Hematopoietic multipotent progenitor cell (in vitro differentiated cells): ENCODE measurements at regions not wholly inside any gene's neighbourhood (a gene's known extent, or its start where the extent isn't known, plus 50 kb on each side); places are given as distances from the start of the nearest gene placed in this dataset.

Experiments used
- DNase-seq, 3 donors: peaks; one replicate each; pipeline ENCODE4 v3.0.0-alpha.2; 2011 to 2015; ENCODE audit warnings: low read depth in 2 of 3, low spot score in 2 of 3

- peak in 1 of 3 donors; percentile 20 for DNase-seq
These were observed 128.2 kb downstream of the EDN3 start for GRCh38 chr20:59428441-59429205.

GRCh38 chr20:59429396-59429795 lies 129.0 kb downstream of the EDN3 start:
- DNase-seq: peak in 1 of 3 donors; percentile 34

GRCh38 chr20:59431014-59431413 lies 130.6 kb downstream of the EDN3 start:
- DNase-seq: no peak

- no peak for DNase-seq
These were observed 134.5 kb downstream of the EDN3 start for GRCh38 chr20:59434960-59435359.

DNA sequence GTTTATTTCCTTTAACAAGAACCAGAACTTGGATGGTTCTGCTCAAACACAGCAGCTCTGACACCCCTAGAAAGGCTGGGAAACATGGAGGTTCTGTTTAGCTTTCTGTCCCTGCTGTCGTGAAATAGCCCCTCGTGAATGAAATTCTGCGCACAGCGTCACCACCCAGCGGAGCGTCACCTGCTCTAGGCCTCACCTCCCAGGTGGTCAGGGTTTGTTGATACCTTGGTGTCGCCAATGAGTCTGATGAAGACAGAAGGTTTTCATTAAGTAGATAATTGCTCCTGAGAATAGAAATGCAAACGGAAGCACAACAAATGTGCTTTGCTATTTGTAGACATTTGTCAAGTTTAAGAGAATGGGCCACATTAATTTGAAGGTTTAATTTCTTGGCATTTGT lies 135.1 kb downstream of the EDN3 start:
- DNase-seq: no peak

DNA sequence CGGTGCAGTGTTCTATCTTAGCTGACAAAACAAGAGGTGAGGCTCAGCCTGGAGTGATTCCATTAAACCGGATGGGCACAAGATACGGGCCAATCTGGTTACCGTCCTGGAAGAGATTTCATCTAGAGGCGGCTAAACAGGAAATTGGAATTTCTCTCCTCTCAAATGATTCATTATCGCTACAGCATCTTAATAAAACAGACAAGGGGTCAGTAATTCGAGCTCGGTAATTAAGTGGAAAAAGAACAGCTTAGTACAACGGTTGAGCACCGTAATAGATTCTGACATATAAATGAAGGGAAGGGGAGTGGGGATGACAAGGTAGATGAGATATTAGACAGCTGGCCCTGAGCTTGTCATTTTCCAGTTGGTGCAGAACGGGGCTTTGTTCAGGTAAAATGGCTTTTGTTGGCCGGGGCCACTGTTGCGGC lies 137.2 kb downstream of the EDN3 start:
- DNase-seq: no peak

GRCh38 chr20:59438201-59438600 lies 137.8 kb downstream of the EDN3 start:
- no peak for DNase-seq

GRCh38 chr20:59439243-59439642 lies 138.8 kb downstream of the EDN3 start:
- DNase-seq: no peak

- DNase-seq: no peak
These were observed 140.9 kb downstream of the EDN3 start for GRCh38 chr20:59441306-59441705.

DNA sequence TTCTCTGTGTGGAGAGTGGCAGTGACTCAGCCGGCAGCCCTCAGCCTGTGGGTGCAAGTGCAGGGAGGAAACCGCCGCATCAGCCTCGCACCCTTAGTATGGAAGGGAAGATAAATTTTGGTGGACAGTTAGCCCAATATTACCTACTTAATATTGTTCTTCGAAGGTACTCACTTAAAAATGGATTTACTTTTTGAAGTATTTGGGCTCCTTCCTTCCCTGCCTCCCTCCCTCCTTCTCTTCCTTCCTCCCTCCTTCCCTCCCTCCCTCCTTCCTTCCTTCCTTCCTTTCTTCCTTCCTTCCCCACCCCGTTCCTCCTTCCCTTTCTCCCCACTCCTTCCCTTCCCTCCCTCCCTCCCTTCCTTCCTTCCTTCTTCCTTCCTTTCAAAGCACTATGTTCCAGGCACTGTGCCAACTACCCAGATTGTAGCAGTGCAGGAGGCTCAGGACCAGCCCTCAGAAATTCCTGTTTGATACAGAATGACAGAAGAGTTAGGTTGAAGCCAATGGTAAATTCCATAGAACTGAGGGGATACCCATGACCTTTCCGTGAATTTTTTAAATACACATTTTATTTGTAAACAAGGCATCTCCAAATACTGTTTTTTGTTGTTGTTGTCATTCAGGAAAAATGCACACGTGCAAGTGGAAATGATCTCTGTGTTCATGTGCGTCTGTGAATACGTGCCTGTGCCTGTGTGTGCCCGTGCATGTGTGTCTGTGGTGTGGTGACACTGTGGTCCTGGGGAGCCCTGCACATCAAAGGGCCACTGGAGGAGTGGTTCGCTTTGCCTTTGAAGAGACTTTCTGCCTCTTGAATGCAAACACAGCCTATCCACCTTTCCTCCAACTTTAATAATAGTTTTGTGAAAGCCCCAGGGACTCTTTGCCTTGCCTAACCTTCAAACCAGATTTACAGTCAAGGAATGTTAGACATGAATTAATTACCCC lies 141.7 kb downstream of the EDN3 start:
- DNase-seq: no peak

DNA sequence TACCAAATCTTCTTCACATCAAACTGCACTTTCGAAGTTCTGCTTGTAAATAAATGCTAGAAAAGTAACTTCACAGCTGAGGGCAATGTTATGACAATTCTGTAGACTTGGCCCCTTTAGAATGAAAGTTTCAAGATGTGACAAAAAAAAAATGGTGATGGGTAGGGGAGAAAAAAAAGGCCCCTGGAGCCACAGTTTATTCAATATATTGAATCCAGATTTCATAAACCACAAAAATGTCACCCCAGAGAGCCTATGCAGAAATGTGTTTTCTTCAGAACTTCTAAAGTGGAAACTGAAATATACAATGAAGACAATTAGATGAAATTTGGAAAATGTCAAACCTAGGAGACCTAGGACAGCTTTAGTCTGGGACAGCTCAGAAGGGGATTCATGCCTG lies 143.1 kb downstream of the EDN3 start:
- no peak for DNase-seq

DNA sequence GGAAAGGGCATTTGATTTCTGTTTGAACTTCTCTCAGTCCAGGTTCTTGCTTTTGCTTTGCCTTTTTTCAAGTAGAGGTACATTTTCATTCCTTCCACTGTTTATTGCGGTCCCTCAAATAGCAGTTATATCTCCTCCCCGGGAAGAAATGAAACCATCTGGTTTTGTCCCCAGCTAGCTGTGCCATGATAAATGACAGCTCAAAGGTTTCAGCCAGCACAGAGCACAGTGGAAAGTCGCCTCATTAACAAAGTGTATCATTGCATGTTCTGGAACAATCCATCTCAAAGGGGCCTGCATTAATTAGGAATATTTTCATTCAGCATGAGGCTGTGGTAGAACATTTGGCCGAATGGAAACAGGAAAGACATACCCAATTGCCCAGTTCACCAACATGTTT lies 146.0 kb downstream of the EDN3 start:
- DNase-seq: no peak

DNA sequence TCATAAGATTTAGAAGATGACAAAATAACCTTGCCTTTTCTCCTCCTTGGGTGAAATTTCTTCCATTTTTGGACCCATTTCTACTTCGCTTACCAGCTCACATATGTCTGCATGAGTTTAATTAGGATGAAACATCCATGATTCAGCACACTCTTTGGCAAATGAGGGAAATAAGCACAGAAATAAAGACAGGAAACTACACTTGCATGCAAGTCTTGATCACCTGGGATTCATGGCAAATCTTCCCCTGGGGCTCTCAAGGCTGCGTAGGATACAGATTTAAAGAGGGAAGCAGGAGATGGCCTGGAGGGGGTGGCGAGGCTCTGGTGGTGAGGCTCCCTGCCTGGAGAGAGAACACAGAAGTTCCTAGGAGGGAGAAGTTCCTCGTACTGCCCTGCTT lies 147.8 kb downstream of the EDN3 start:
- DNase-seq: no peak

- no peak for DNase-seq
These were observed 148.5 kb downstream of the EDN3 start for GRCh38 chr20:59448851-59449444.

- DNase-seq: no peak
These were observed 150.7 kb downstream of the EDN3 start for GRCh38 chr20:59451066-59451630.

DNA sequence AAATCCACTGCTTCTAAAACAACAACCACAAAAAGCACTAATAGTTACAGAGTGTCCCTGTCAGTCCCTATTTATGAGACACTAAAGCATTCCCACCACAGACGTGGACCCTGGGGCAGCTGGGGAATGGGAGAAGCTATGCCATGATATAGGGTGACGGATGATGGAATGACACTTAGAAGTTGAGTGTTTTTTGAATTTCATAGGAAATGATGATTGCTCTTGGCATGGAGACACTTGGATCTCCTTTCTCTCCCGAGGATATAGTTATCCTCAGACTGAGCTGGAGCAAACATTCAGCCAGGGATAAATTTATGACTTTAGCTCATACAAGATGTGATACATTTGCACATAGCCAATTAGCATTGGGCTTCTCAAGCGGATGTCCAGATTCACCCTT lies 151.2 kb downstream of the EDN3 start:
- no peak for DNase-seq

DNA sequence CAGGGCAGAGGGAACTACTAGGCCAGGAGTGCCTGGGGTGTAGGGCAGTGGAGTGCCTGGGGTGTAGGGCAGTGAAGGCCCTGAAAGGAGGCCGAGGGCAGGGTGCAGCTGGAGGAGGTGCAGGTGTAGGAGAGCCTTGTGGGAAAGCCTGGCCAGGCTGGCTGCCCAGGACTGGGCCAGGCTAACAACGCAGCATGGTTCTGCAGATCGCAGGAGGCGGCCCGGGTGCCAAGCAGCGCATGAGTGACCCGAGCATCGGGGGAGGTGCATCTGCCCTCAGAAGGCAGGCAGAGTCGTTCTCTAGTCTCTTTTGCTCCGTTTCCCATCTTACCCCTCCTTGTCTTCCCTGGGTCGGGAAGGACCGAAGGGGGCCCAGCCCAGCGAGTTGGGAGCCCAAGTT lies 151.5 kb upstream of the PHACTR3 start:
- no peak for DNase-seq

- DNase-seq: no peak
These were observed 150.4 kb upstream of the PHACTR3 start for GRCh38 chr20:59453759-59454560.

DNA sequence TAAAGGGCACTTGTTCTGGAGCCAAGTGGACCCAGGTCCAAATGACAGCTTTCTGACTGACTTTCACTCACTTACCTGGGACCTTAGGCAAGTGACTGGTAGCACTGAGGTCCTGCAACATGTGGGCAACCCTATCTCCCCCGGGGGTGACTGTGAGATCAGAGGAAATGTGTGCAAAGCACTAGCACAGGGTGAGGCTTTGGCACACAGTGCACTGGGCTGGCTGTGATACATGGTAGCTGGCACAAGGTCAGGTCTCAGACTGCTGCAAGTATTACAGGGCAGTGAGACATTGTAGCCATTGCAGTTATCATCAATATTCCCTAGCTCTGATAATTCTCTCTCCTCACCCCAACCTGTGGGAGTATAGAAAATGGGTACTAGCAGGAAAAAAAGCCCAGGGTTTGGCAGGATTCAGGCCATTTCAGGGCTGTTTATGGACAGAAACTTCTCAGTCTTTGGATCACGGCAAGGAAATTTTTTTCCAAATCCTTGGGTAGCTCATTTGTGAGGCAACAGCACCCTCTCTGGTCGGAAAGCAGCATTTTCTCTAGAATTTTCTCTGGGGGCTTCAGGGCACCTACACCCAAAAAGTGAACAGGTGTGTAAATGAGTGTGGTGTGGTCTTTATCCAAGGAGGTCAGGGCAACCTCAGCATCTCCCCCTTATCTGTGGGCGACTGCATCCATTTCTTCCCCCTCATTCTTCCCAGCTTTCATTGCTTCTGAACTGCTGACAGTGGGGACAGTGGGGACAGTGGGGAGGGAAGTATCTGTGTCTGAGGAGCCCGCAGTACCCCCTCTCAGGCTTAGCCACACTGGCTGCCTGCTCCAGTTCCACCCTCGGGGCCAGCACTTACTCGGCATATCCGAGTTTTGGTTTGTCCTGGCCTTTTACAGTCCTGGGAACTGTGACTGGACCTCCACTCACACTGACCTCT lies 148.7 kb upstream of the PHACTR3 start:
- peak in 2 of 3 donors; percentile 15 to 35 for DNase-seq
